BLaER1 (cell line): ENCODE measurements at regions not wholly inside any gene's neighbourhood (a gene's known extent, or its start where the extent isn't known, plus 50 kb on each side); places are given as distances from the start of the nearest gene placed in this dataset.

Source experiments
- H3K27ac ChIP-seq: shearing (Covaris generic); formaldehyde crosslinking; 2 replicates; pipeline ENCODE4 v1.8.1; 2022
- H3K27me3 ChIP-seq: shearing (Covaris generic); formaldehyde crosslinking; 2 replicates; pipeline ENCODE4 v1.8.1; 2022
- H3K36me3 ChIP-seq: shearing (Covaris generic); formaldehyde crosslinking; 2 replicates; pipeline ENCODE4 v1.8.1; 2022
- H3K4me1 ChIP-seq: shearing (Covaris generic); formaldehyde crosslinking; 2 replicates; pipeline ENCODE4 v1.8.1; 2022
- H3K4me2 ChIP-seq: shearing (Covaris generic); formaldehyde crosslinking; 2 replicates; pipeline ENCODE4 v1.8.1; 2022
- H3K4me3 ChIP-seq: shearing (Covaris generic); formaldehyde crosslinking; 2 replicates; pipeline ENCODE4 v1.8.1; 2022
- H3K9ac ChIP-seq: shearing (Covaris generic); formaldehyde crosslinking; 2 replicates; pipeline ENCODE4 v1.8.1; 2022
- H3K9me3 ChIP-seq: shearing (Covaris generic); formaldehyde crosslinking; 2 replicates; pipeline ENCODE4 v1.8.1; 2022
- H4K20me1 ChIP-seq: shearing (Covaris generic); formaldehyde crosslinking; 2 replicates; pipeline ENCODE4 v1.8.1; 2022
- Cebpa-rat ChIP-seq: shearing (Covaris generic); IDR thresholded peaks from 2 replicates; pipeline ENCODE4 v1.8.1; 2022

GRCh38 chr6:143609972-143610371 is 67.8 kb upstream of the PHACTR2 start:
- peaks cover 4% of the 10 kb centered on the region; the same call in 1 of the 2 replicates for H3K9me3 ChIP-seq
- H3K27ac ChIP-seq = no peak overlapping the region
- H3K4me3 ChIP-seq = no peak overlapping the region
- no peak overlapping the region for H3K9ac ChIP-seq
- no peak overlapping the region for H3K4me2 ChIP-seq
- no peaks in the 10 kb centered on the region for H3K27me3 ChIP-seq
- H4K20me1 ChIP-seq = no peaks in the 10 kb centered on the region
- no peaks in the 10 kb centered on the region for H3K36me3 ChIP-seq
- TF ChIP-seq Cebpa-rat = no peak
- peaks cover 20% of the 10 kb centered on the region for H3K4me1 ChIP-seq

- H3K27me3 ChIP-seq = no peaks in the 10 kb centered on the region
- peaks cover 4% of the 10 kb centered on the region; the same call in 1 of the 2 replicates for H3K9me3 ChIP-seq
- peaks cover 18% of the 10 kb centered on the region for H3K4me1 ChIP-seq
- H4K20me1 ChIP-seq = no peaks in the 10 kb centered on the region
- H3K4me3 ChIP-seq = no peak overlapping the region
- no peak overlapping the region for H3K4me2 ChIP-seq
- no peak overlapping the region for H3K27ac ChIP-seq
- no peak for TF ChIP-seq Cebpa-rat
- H3K36me3 ChIP-seq = no peaks in the 10 kb centered on the region
- no peak overlapping the region for H3K9ac ChIP-seq
Measured at GRCh38 chr6:143609501-143609900, 68.3 kb upstream of the PHACTR2 start.

GRCh38 chr6:143608906-143609305 is 68.9 kb upstream of the PHACTR2 start:
- Histone ChIP-seq H3K4me2 (no peak overlapping the region), H3K4me3 (no peak overlapping the region), H3K36me3 (no peaks in the 10 kb centered on the region), H3K9ac (no peak overlapping the region), H3K9me3 (peaks cover 4% of the 10 kb centered on the region; the same call in 1 of the 2 replicates), H3K27ac (no peak overlapping the region), H3K27me3 (no peaks in the 10 kb centered on the region), H3K4me1 (peaks cover 13% of the 10 kb centered on the region), H4K20me1 (no peaks in the 10 kb centered on the region)
- TF ChIP-seq Cebpa-rat = no peak

GRCh38 chr6:143607974-143608373 is 69.8 kb upstream of the PHACTR2 start:
- H3K4me1 ChIP-seq = peaks cover 6% of the 10 kb centered on the region
- H4K20me1 ChIP-seq = no peaks in the 10 kb centered on the region
- no peak overlapping the region for H3K27ac ChIP-seq
- H3K9me3 ChIP-seq = peaks cover 2% of the 10 kb centered on the region; the same call in 1 of the 2 replicates
- no peak overlapping the region for H3K9ac ChIP-seq
- no peak overlapping the region for H3K4me2 ChIP-seq
- TF ChIP-seq Cebpa-rat = no peak
- no peaks in the 10 kb centered on the region for H3K36me3 ChIP-seq
- no peaks in the 10 kb centered on the region for H3K27me3 ChIP-seq
- H3K4me3 ChIP-seq = no peak overlapping the region

- peaks cover 6% of the 10 kb centered on the region for H3K4me1 ChIP-seq
- H3K27me3 ChIP-seq = no peaks in the 10 kb centered on the region
- no peak overlapping the region for H3K4me3 ChIP-seq
- no peaks in the 10 kb centered on the region for H3K36me3 ChIP-seq
- no peak for TF ChIP-seq Cebpa-rat
- no peaks in the 10 kb centered on the region for H4K20me1 ChIP-seq
- no peak overlapping the region for H3K4me2 ChIP-seq
- H3K9me3 ChIP-seq = no peaks in the 10 kb centered on the region
- H3K9ac ChIP-seq = no peak overlapping the region
- H3K27ac ChIP-seq = no peak overlapping the region
Measured at GRCh38 chr6:143607168-143607567, 70.6 kb upstream of the PHACTR2 start.

- Histone ChIP-seq H3K4me2 (no peak overlapping the region), H3K9me3 (no peaks in the 10 kb centered on the region), H3K27me3 (no peaks in the 10 kb centered on the region), H3K36me3 (no peaks in the 10 kb centered on the region), H3K27ac (no peak overlapping the region), H4K20me1 (no peaks in the 10 kb centered on the region), H3K4me3 (no peak overlapping the region), H3K4me1 (no peaks in the 10 kb centered on the region), H3K9ac (no peak overlapping the region)
- no peak for TF ChIP-seq Cebpa-rat
Measured at GRCh38 chr6:143605906-143606521, 71.8 kb upstream of the PHACTR2 start.

GRCh38 chr6:143603455-143603854 is 74.3 kb upstream of the PHACTR2 start:
- Histone ChIP-seq H3K4me2 (no peak overlapping the region), H3K4me1 (peaks cover 2% of the 10 kb centered on the region), H3K4me3 (no peak overlapping the region), H3K36me3 (no peaks in the 10 kb centered on the region), H3K27ac (no peak overlapping the region), H4K20me1 (no peaks in the 10 kb centered on the region), H3K9ac (no peak overlapping the region), H3K27me3 (no peaks in the 10 kb centered on the region), H3K9me3 (no peaks in the 10 kb centered on the region)
- TF ChIP-seq Cebpa-rat = no peak

- Histone ChIP-seq H3K27ac (no peak overlapping the region), H3K4me3 (no peak overlapping the region), H4K20me1 (no peaks in the 10 kb centered on the region), H3K36me3 (no peaks in the 10 kb centered on the region), H3K4me1 (peaks cover 7% of the 10 kb centered on the region), H3K9ac (no peak overlapping the region), H3K4me2 (no peak overlapping the region), H3K9me3 (no peaks in the 10 kb centered on the region), H3K27me3 (no peaks in the 10 kb centered on the region)
- TF ChIP-seq Cebpa-rat = no peak
Measured at GRCh38 chr6:143601504-143601903, 76.3 kb upstream of the PHACTR2 start.

GRCh38 chr6:143600821-143601220 is 76.9 kb upstream of the PHACTR2 start:
- Histone ChIP-seq H3K27ac (no peak overlapping the region), H3K9me3 (no peaks in the 10 kb centered on the region), H3K9ac (no peak overlapping the region), H4K20me1 (no peaks in the 10 kb centered on the region), H3K4me2 (no peak overlapping the region), H3K4me1 (peaks cover 7% of the 10 kb centered on the region), H3K36me3 (no peaks in the 10 kb centered on the region), H3K4me3 (no peak overlapping the region), H3K27me3 (no peaks in the 10 kb centered on the region)
- no peak for TF ChIP-seq Cebpa-rat

- H3K4me3 ChIP-seq = no peak overlapping the region
- no peaks in the 10 kb centered on the region for H3K9me3 ChIP-seq
- no peak overlapping the region for H3K9ac ChIP-seq
- no peak overlapping the region for H3K27ac ChIP-seq
- H3K27me3 ChIP-seq = no peaks in the 10 kb centered on the region
- H3K36me3 ChIP-seq = no peaks in the 10 kb centered on the region
- H3K4me2 ChIP-seq = peak overlapping the region; percentile 37
- peaks cover 7% of the 10 kb centered on the region for H3K4me1 ChIP-seq
- H4K20me1 ChIP-seq = no peaks in the 10 kb centered on the region
- TF ChIP-seq Cebpa-rat = no peak
Measured at GRCh38 chr6:143598466-143599080, 79.2 kb upstream of the PHACTR2 start.
